A549 (cell line): ENCODE measurements at regions not wholly inside any gene's neighbourhood (a gene's known extent, or its start where the extent isn't known, plus 50 kb on each side); places are given as distances from the start of the nearest gene placed in this dataset.

Experiments used
- CTCF ChIP-seq: fragments of >200 bp; sonication (Bioruptor Twin); formaldehyde crosslinking; IDR thresholded peaks from 3 replicates; pipeline ENCODE4 v1.5.1; 2016
- JUN ChIP-seq, 2 experiments: fragments of >200 bp; sonication (Bioruptor Twin); formaldehyde crosslinking; IDR thresholded peaks; 2 replicates in 1 of 2; 3 replicates in 1 of 2; pipeline ENCODE4 v1.6.1; 2016 to 2017
- MAX ChIP-seq: IDR thresholded peaks from 2 replicates; pipeline ENCODE4 v1.6.1; 2012
- NR3C1 ChIP-seq: fragments of >200 bp; sonication (Bioruptor Twin); formaldehyde crosslinking; IDR thresholded peaks from 3 replicates; pipeline ENCODE4 v1.6.1; 2017
- POLR2A ChIP-seq: IDR thresholded peaks from 2 replicates; pipeline ENCODE4 v1.6.1; 2012; ENCODE audit warnings: mild to moderate bottlenecking, low read length
- POLR2AphosphoS2 ChIP-seq: conservative IDR thresholded peaks from 2 replicates; pipeline ENCODE4 v1.6.1; 2012; ENCODE audit warnings: low read length, improper control_type of control experiment, inconsistent platforms
- REST ChIP-seq: fragments of 200-600 bp; sonication (generic); IDR thresholded peaks from 2 replicates; pipeline ENCODE4 v1.6.1; 2016; ENCODE audit warnings: antibody characterized with exemption, mild to moderate bottlenecking, moderate library complexity
- RFX5 ChIP-seq: fragments of 450-650 bp; IDR thresholded peaks from 2 replicates; pipeline ENCODE4 v1.7.1; 2014; ENCODE audit warnings: antibody characterized with exemption, mild to moderate bottlenecking, moderate library complexity
- SREBF2 ChIP-seq: fragments of 450-650 bp; IDR thresholded peaks from 2 replicates; pipeline ENCODE4 v1.6.1; 2014; ENCODE audit warnings: mild to moderate bottlenecking, moderate library complexity
- USF2 ChIP-seq: fragments of 450-650 bp; IDR thresholded peaks from 2 replicates; pipeline ENCODE4 v1.6.1; 2014; ENCODE audit warnings: antibody characterized with exemption

GRCh38 chr12:42918443-42918842 lies 328.9 kb upstream of the PRICKLE1 start:
- TF ChIP-seq POLR2A (no peak), CTCF (no peak), NR3C1 (no peak), USF2 (no peak), JUN (IDR thresholded peaks at IDR 0.05) (no peak), RFX5 (no peak), MAX (no peak), POLR2AphosphoS2 (no peak), REST (no peak), SREBF2 (no peak)
